Esophagus muscularis mucosa (tissue), 4 donors: ENCODE measurements at regions not wholly inside any gene's neighbourhood (a gene's known extent, or its start where the extent isn't known, plus 50 kb on each side); places are given as distances from the start of the nearest gene placed in this dataset.

Source experiments
- DNase-seq: peaks from one replicate; pipeline ENCODE4 v3.0.0-alpha.2; 2017; ENCODE audit errors: extremely low spot score
- H3K27ac ChIP-seq, 4 donors: fragments of 200-600 bp; sonication (generic); replicated peaks in 1 of 4; 1 replicate in 3 of 4; 2 replicates in 1 of 4; pipeline ENCODE4 v1.5.1; 2016 to 2019; ENCODE audit warnings: mild to moderate bottlenecking in 1 of 4
- H3K27me3 ChIP-seq, 4 donors: fragments of 200-600 bp; sonication (generic); one replicate each; pipeline versions ENCODE4 v1.5.1 to v1.6.0; 2016 to 2019
- H3K36me3 ChIP-seq, 4 donors: fragments of 200-600 bp; sonication (generic); one replicate each; pipeline ENCODE4 v1.5.1; 2016 to 2019
- H3K4me1 ChIP-seq, 4 donors: fragments of 200-600 bp; sonication (generic); one replicate each; pipeline ENCODE4 v1.5.1; 2016 to 2019
- H3K4me3 ChIP-seq, 4 donors: fragments of 200-600 bp; sonication (generic); 1 replicate in 2 of 4; 2 replicates in 2 of 4; pipeline ENCODE4 v1.5.1; 2016 to 2019; ENCODE audit warnings: mild to moderate bottlenecking in 4 of 4, moderate library complexity in 1 of 4
- H3K9me3 ChIP-seq, 4 donors: fragments of 200-600 bp; sonication (generic); 1 replicate in 3 of 4; 2 replicates in 1 of 4; pipeline ENCODE4 v1.5.1; 2016 to 2019
- CTCF ChIP-seq, 3 experiments: fragments of 200-600 bp in 2 of 3; fragments of 450-650 bp in 1 of 3; sonication (generic) in 2 of 3; IDR thresholded peaks; one replicate each; pipeline ENCODE4 v1.5.1; 2017 to 2019; ENCODE audit warnings: antibody characterized with exemption in 3 of 3, mild to moderate bottlenecking in 2 of 3, moderate library complexity in 1 of 3
- EP300 ChIP-seq: sonication (generic); formaldehyde crosslinking; IDR thresholded peaks from one replicate; pipeline ENCODE4 v1.6.1; 2017; ENCODE audit warnings: antibody characterized with exemption
- POLR2A ChIP-seq: fragments of 450-650 bp; IDR thresholded peaks from one replicate; pipeline ENCODE4 v1.6.1; 2017; ENCODE audit warnings: antibody characterized with exemption, moderate library complexity, mild to moderate bottlenecking, low read depth
- POLR2AphosphoS5 ChIP-seq, 2 donors: sonication (generic); formaldehyde crosslinking; IDR thresholded peaks; one replicate each; pipeline ENCODE4 v1.6.1; 2017; ENCODE audit warnings: antibody characterized with exemption in 2 of 2
- WGBS: methylation state at CpG from one replicate; pipeline ENCODE4 v1.1.5; 2018; 5-methylcytosine and 5-hydroxymethylcytosine counted together
- intact Hi-C: fragments of 100-400 bp; cut with DNase I; formaldehyde crosslinking; loops from one replicate; pipeline ENCODE4 v1.15.1; 2023

DNA sequence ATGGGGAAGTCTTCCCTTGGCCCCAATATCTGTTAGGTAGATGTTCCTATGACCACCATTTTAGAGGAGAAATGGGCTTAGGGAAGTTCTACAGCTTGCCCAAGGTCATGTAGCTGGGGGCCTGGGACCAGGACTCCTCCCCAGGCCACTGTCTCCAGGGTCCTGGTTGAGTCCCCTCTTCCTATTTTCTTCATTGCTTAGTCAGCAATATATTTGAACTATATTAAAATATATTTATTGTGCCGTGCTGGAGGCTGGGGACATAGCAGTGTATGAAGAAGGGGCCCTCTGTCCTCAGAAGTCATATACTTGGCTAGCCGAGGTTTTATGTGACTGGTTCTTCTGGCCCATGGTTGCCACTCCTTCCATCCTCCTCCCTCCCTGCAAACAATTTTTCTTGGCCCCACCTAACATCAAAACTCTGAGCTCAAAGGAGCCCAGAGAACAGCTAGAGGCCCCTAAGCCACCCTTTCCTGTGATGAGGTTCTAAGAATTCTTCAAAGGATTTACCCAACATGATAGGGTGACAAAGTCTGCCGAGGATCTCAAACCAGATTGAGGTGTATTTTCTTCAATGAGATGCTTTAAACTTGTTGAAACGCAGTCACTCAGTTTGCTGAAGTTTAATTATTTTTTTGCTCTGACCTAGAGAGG lies 121.2 kb upstream of the RASGRP1 start:
- H3K9me3 ChIP-seq, result no peaks in the 10 kb centered on the region
- TF ChIP-seq EP300 (no peak), POLR2A (no peak), POLR2AphosphoS5 (IDR thresholded peaks at IDR 0.05) (no peak), CTCF (IDR thresholded peaks at IDR 0.05) (no peak)
- H3K27me3 ChIP-seq, result no peaks in the 10 kb centered on the region
- DNase-seq, result no peak
- H3K27ac ChIP-seq, result no peak overlapping the region
- H3K4me3 ChIP-seq, result no peak overlapping the region
- 92% methylated on average over 4 of the region's 4 CpGs for WGBS
- intact Hi-C loops, result no loop called here
- H3K4me1 ChIP-seq, result no peaks in the 10 kb centered on the region
- no peaks in the 10 kb centered on the region for H3K36me3 ChIP-seq

DNA sequence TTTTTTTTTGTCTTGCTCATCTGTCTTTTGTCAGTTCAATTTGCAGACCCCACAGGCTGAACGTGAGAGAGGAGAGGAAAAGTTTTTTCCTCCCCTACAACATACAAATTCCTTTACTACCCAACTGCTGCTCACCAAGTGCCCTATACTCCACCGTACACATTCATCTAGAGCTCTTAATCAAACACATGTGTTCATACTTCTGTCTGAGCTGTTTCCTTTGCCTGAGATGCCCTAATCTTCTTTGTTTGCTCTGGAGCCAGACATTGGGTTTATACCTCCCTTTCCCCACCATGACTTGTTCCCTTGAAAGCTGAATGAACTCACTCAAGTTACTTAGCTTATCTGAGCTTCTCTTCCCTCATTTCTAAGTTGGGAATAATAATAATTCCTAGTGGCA lies 122.7 kb upstream of the RASGRP1 start:
- intact Hi-C loops, result no loop called here
- DNase-seq, result no peak
- TF ChIP-seq POLR2A, result no peak
- no peak overlapping the region for H3K4me3 ChIP-seq
- H3K9me3 ChIP-seq, result no peaks in the 10 kb centered on the region
- H3K27ac ChIP-seq, result no peak overlapping the region
- 48% methylated on average over 2 of the region's 2 CpGs for WGBS
- H3K36me3 ChIP-seq, result no peaks in the 10 kb centered on the region
- H3K4me1 ChIP-seq, result no peaks in the 10 kb centered on the region
- no peaks in the 10 kb centered on the region for H3K27me3 ChIP-seq

GRCh38 chr15:38687775-38688495 lies 123.3 kb upstream of the RASGRP1 start:
- no peak for DNase-seq
- Histone ChIP-seq H3K9me3 (no peaks in the 10 kb centered on the region), H3K36me3 (no peaks in the 10 kb centered on the region), H3K27me3 (no peaks in the 10 kb centered on the region), H3K4me1 (no peaks in the 10 kb centered on the region), H3K27ac (no peak overlapping the region), H3K4me3 (no peak overlapping the region)
- WGBS, result 75% methylated on average over 7 of the region's 7 CpGs
- intact Hi-C loops, result no loop called here
- TF ChIP-seq POLR2AphosphoS5 (IDR thresholded peaks at IDR 0.05) (no peak), POLR2A (no peak), CTCF (IDR thresholded peaks at IDR 0.05) (no peak), EP300 (no peak)

DNA sequence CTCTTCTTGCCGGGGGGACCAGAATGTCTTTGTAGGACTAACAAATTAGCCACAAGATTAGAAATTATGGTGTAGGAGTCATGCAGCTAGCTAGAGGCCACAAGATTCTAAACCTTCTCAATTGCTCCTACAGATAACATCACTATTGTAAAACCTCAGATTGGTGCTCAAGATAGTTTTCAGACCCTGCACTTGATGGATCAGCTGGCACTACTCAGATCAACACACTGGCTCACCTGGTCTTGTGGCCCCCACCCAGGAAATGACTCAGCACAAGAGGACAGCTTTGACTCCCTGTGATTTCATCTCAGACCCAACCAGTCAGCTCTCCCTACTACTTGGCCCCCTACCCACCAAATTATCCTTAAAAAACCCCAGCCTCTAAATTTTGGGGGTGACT lies 124.1 kb upstream of the RASGRP1 start:
- DNase-seq, result no peak
- H3K4me3 ChIP-seq, result no peak overlapping the region
- no peaks in the 10 kb centered on the region for H3K36me3 ChIP-seq
- no peaks in the 10 kb centered on the region for H3K9me3 ChIP-seq
- H3K27me3 ChIP-seq, result no peaks in the 10 kb centered on the region
- 93% methylated on average over 1 of the region's 1 CpG for WGBS
- no peak for TF ChIP-seq POLR2A
- no peak for TF ChIP-seq CTCF (IDR thresholded peaks at IDR 0.05)
- no peak for TF ChIP-seq EP300
- no peak for TF ChIP-seq POLR2AphosphoS5 (IDR thresholded peaks at IDR 0.05)
- no peak overlapping the region for H3K27ac ChIP-seq
- H3K4me1 ChIP-seq, result no peaks in the 10 kb centered on the region
- intact Hi-C loops, result no loop called here

DNA sequence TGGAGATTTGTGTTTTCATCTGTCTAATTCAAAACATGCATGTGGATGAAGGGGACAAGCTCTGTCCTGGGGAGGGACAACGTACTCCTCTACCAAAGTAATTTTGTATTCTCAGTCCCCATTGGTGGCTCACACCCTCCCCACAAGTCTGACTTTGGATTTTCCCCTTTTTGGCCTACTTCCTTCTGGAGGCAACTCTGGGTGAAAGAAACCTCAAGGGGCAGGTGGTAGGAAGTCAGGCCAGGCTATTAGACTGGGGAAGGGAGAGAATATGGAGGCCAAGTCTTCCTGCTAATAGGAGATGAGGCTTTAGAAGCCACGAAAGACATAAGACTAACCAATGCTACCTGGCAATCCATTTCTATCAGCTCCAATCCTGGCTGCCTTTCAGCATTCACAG lies 124.9 kb upstream of the RASGRP1 start:
- WGBS, result 90% methylated on average over 2 of the region's 2 CpGs
- no peaks in the 10 kb centered on the region for H3K9me3 ChIP-seq
- intact Hi-C loops, result no loop called here

More for the DNA sequence above, 124.9 kb upstream of the RASGRP1 start:
- H3K27ac ChIP-seq, result no peak overlapping the region
- H3K36me3 ChIP-seq, result no peaks in the 10 kb centered on the region
- no peaks in the 10 kb centered on the region for H3K4me1 ChIP-seq
- no peaks in the 10 kb centered on the region for H3K27me3 ChIP-seq
- H3K4me3 ChIP-seq, result no peak overlapping the region
- no peak for TF ChIP-seq POLR2A
- DNase-seq, result no peak
